IMR-90 (cell line): ENCODE measurements at regions not wholly inside any gene's neighbourhood (a gene's known extent, or its start where the extent isn't known, plus 50 kb on each side); places are given as distances from the start of the nearest gene placed in this dataset.

Experiments used
- ATAC-seq: fragments of 200-7000 bp; cut with Tn5 transposase; 2 replicates; pipeline ENCODE4 v1.9.1; 2020; ENCODE audit warnings: low read depth, mild to moderate bottlenecking, moderate library complexity
- BruUV-seq: library from RNA; stranded (reverse); fragments of 400-500 nt; replicated peaks from 2 replicates; lab custom pipeline; 2021; lab: Mats Ljungman, UMichigan
- CTCF ChIA-PET: fragments of 300-600 bp; formaldehyde crosslinking; extraction: SDS; loops from one replicate; lab custom pipeline; 2021; ENCODE audit warnings: antibody characterized with exemption; lab: Yijun Ruan, JAX
- POLR2A ChIA-PET: fragments of 300-600 bp; sonication (Branson Sonifier 250); formaldehyde crosslinking; loops from one replicate; lab custom pipeline; 2022; ENCODE audit warnings: antibody characterized with exemption; ENCODE audit not compliant: unreplicated experiment; lab: Charles Lee
- DNase-seq: peaks from one replicate; pipeline ENCODE4 v3.0.0; 2013
- H2AFZ ChIP-seq: replicated peaks from 2 replicates; pipeline ENCODE3; 2013; ENCODE audit warnings: low read length, mild to moderate bottlenecking; ENCODE audit not compliant: poor library complexity
- H2AK5ac ChIP-seq: 2 replicates; pipeline ENCODE4 v1.6.1; 2013; ENCODE audit warnings: low read depth, low read length, inconsistent platforms
- H2AK9ac ChIP-seq: replicated peaks from 2 replicates; pipeline ENCODE3; 2013; ENCODE audit warnings: mild to moderate bottlenecking, low read depth, low read length, moderate library complexity; ENCODE audit not compliant: poor library complexity
- H2BK120ac ChIP-seq: 2 replicates; pipeline ENCODE4 v1.6.1; 2013; ENCODE audit warnings: low read depth, low read length, inconsistent platforms
- H2BK15ac ChIP-seq: 3 replicates; pipeline ENCODE4 v1.6.1; 2013; ENCODE audit warnings: low read depth, low read length, inconsistent platforms
- H2BK20ac ChIP-seq: 2 replicates; pipeline ENCODE4 v1.6.1; 2013; ENCODE audit warnings: low read depth, mild to moderate bottlenecking, inconsistent platforms, low read length, moderate library complexity
- H2BK5ac ChIP-seq: 2 replicates; pipeline ENCODE4 v1.6.1; 2013; ENCODE audit warnings: mild to moderate bottlenecking, low read depth, low read length, inconsistent platforms; ENCODE audit not compliant: poor library complexity, severe bottlenecking
- H3K14ac ChIP-seq: replicated peaks from 2 replicates; pipeline ENCODE4 v1.6.1; 2013; ENCODE audit warnings: low read depth, low read length, inconsistent platforms
- H3K18ac ChIP-seq: 2 replicates; pipeline ENCODE4 v1.6.1; 2013; ENCODE audit warnings: low read depth, low read length, control low read depth
- H3K23ac ChIP-seq: 2 replicates; pipeline ENCODE4 v1.6.1; 2013; ENCODE audit warnings: low read depth, low read length, inconsistent platforms
- H3K27ac ChIP-seq: 2 replicates; pipeline ENCODE4 v1.5.1; 2013; ENCODE audit warnings: mild to moderate bottlenecking, control low read depth, low read length; ENCODE audit not compliant: insufficient read depth
- H3K27me3 ChIP-seq: 2 replicates; pipeline ENCODE4 v1.6.1; 2013; ENCODE audit warnings: low read length; ENCODE audit not compliant: control insufficient read depth, insufficient read depth
- H3K36me3 ChIP-seq: 2 replicates; pipeline ENCODE4 v1.6.1; 2013; ENCODE audit warnings: low read length, mixed read lengths; ENCODE audit not compliant: control insufficient read depth, insufficient read depth
- H3K4ac ChIP-seq: 2 replicates; pipeline ENCODE4 v1.6.1; 2013; ENCODE audit warnings: low read depth, low read length, inconsistent platforms
- H3K4me1 ChIP-seq: 2 replicates; pipeline ENCODE4 v1.6.1; 2013; ENCODE audit warnings: low read length, mixed read lengths; ENCODE audit not compliant: control insufficient read depth, insufficient read depth
- H3K4me2 ChIP-seq: 2 replicates; pipeline ENCODE4 v1.6.1; 2013; ENCODE audit warnings: low read depth, mild to moderate bottlenecking, control low read depth, low read length, moderate library complexity
- H3K4me3 ChIP-seq: 2 replicates; pipeline ENCODE4 v1.5.1; 2013; ENCODE audit warnings: low read depth, mild to moderate bottlenecking, control low read depth, low read length, moderate library complexity; ENCODE audit not compliant: insufficient read depth
- H3K56ac ChIP-seq: 2 replicates; pipeline ENCODE4 v1.6.1; 2013; ENCODE audit warnings: low read length, inconsistent platforms; ENCODE audit not compliant: insufficient read depth; ENCODE audit errors: extremely low read depth
- H3K79me1 ChIP-seq, 2 experiments: 2 replicates each; pipeline ENCODE4 v1.6.1; 2013; ENCODE audit warnings: low read length in 2 of 2, inconsistent platforms in 1 of 2, low read depth in 1 of 2
- H3K9ac ChIP-seq: 2 replicates; pipeline ENCODE4 v1.6.1; 2013; ENCODE audit warnings: low read depth, low read length, control low read depth
- H3K9me1 ChIP-seq: 2 replicates; pipeline ENCODE4 v1.6.1; 2013; ENCODE audit warnings: low read length, inconsistent platforms; ENCODE audit not compliant: insufficient read depth
- H3K9me3 ChIP-seq: 2 replicates; pipeline ENCODE4 v1.6.1; 2013; ENCODE audit warnings: low read length; ENCODE audit not compliant: control insufficient read depth, insufficient read depth
- H4K20me1 ChIP-seq: 2 replicates; pipeline ENCODE4 v1.6.1; 2013; ENCODE audit warnings: low read length, inconsistent platforms; ENCODE audit not compliant: insufficient read depth
- H4K5ac ChIP-seq: 2 replicates; pipeline ENCODE4 v1.6.1; 2013; ENCODE audit warnings: mild to moderate bottlenecking, low read depth, low read length, control low read depth
- H4K8ac ChIP-seq, 2 experiments: 2 replicates each; pipeline ENCODE4 v1.6.1; 2013; ENCODE audit warnings: low read depth in 2 of 2, low read length in 2 of 2, control low read depth in 1 of 2, inconsistent platforms in 1 of 2
- H4K91ac ChIP-seq: 2 replicates; pipeline ENCODE4 v1.6.1; 2013; ENCODE audit warnings: low read depth, low read length, inconsistent platforms; ENCODE audit not compliant: insufficient read depth
- BHLHE40 ChIP-seq: fragments of 150-350 bp; IDR thresholded peaks from 2 replicates; pipeline ENCODE4 v1.6.1; 2016; ENCODE audit warnings: mild to moderate bottlenecking, low read depth, low read length
- CEBPB ChIP-seq: IDR thresholded peaks from 2 replicates; pipeline ENCODE4 v1.6.1; 2012; ENCODE audit warnings: low read depth, low read length, improper control_type of control experiment
- CHD1 ChIP-seq: IDR thresholded peaks from 2 replicates; pipeline ENCODE4 v1.6.1; 2012; ENCODE audit warnings: low read depth, low read length, improper control_type of control experiment
- CTCF ChIP-seq: conservative IDR thresholded peaks from 2 replicates; pipeline ENCODE4 v1.5.1; 2012; ENCODE audit warnings: mild to moderate bottlenecking, low read depth, low read length, improper control_type of control experiment
- ELK1 ChIP-seq: fragments of 150-350 bp; IDR thresholded peaks from 2 replicates; pipeline ENCODE4 v1.6.1; 2016; ENCODE audit warnings: low read depth, mild to moderate bottlenecking, low read length, moderate library complexity, borderline replicate concordance
- FOS ChIP-seq: fragments of 150-350 bp; IDR thresholded peaks from 2 replicates; pipeline ENCODE4 v1.6.1; 2016; ENCODE audit warnings: low read depth, low read length
- MAZ ChIP-seq: IDR thresholded peaks from 2 replicates; pipeline ENCODE4 v1.6.1; 2012; ENCODE audit warnings: low read depth, mild to moderate bottlenecking, low read length, improper control_type of control experiment, moderate library complexity, borderline replicate concordance
- NFE2L2 ChIP-seq: fragments of 150-350 bp; IDR thresholded peaks from 2 replicates; pipeline ENCODE4 v1.6.1; 2016; ENCODE audit warnings: low read depth, mild to moderate bottlenecking, low read length
- POLR2A ChIP-seq: IDR thresholded peaks from 2 replicates; pipeline ENCODE4 v1.6.1; 2012; ENCODE audit warnings: mild to moderate bottlenecking, low read depth, low read length
- RAD21 ChIP-seq: IDR thresholded peaks from 2 replicates; pipeline ENCODE4 v1.6.1; 2012; ENCODE audit warnings: low read length, improper control_type of control experiment
- RFX5 ChIP-seq: IDR thresholded peaks from 2 replicates; pipeline ENCODE4 v1.8.0; 2012; ENCODE audit warnings: low read depth, mild to moderate bottlenecking, low read length, moderate library complexity
- USF2 ChIP-seq: fragments of 150-350 bp; IDR thresholded peaks from 2 replicates; pipeline ENCODE4 v1.6.1; 2017; ENCODE audit warnings: mild to moderate bottlenecking, antibody characterized with exemption, low read length, low read depth
- WGBS, 2 experiments: methylation state at CpG; one replicate each; pipeline versions ENCODE4 v1.1.5 to v1.1.7; 2013; ENCODE audit warnings: missing lambda C conversion rate in 2 of 2; ENCODE audit not compliant: insufficient read length in 1 of 2; ENCODE audit errors: extremely low coverage in 2 of 2; 5-methylcytosine and 5-hydroxymethylcytosine counted together
- dilution Hi-C: fragments of 300-500 bp; cut with HindIII; formaldehyde crosslinking; loops from one replicate; pipeline ENCODE4 v1.14.3; 2018; ENCODE audit warnings: low sequenced_read_pairs; ENCODE audit not compliant: unreplicated experiment
- in situ Hi-C: fragments of 300-500 bp; cut with MboI; formaldehyde crosslinking; loops from 3 replicates; pipeline ENCODE4 v1.14.3; 2019; ENCODE audit warnings: low sequenced_read_pairs, inconsistent platforms, mixed read lengths
- intact Hi-C: fragments of 100-400 bp; cut with micrococcal nuclease; formaldehyde crosslinking; loops from 2 replicates; pipeline ENCODE4 v1.10.0; 2022

- Histone ChIP-seq H2BK20ac (no peak overlapping the region), H3K56ac (no peak overlapping the region), H3K9me3 (no peaks in the 10 kb centered on the region), H3K36me3 (no peaks in the 10 kb centered on the region), H3K23ac (no peak overlapping the region), H4K8ac (no peak overlapping the region), H2BK5ac (no peak overlapping the region), H3K9me1 (no peaks in the 10 kb centered on the region), H3K27me3 (no peaks in the 10 kb centered on the region), H4K91ac (no peak overlapping the region), H4K5ac (no peak overlapping the region), H3K9ac (no peak overlapping the region), H3K14ac (no peak overlapping the region), H3K27ac (no peak overlapping the region), H3K4me3 (no peak overlapping the region), H3K18ac (no peak overlapping the region), H2AK5ac (no peak overlapping the region), H2BK15ac (no peak overlapping the region), H3K4ac (no peak overlapping the region), H3K4me1 (no peaks in the 10 kb centered on the region), H4K20me1 (no peaks in the 10 kb centered on the region), H2BK120ac (no peak overlapping the region), H3K4me2 (no peak overlapping the region), H2AFZ (no peak overlapping the region), H2AK9ac (no peak overlapping the region), H3K79me1 (no peaks in the 10 kb centered on the region)
- intact Hi-C loops, result no loop called here
- no peak for TF ChIP-seq MAZ
- no peak for TF ChIP-seq BHLHE40
- TF ChIP-seq CTCF, result no peak
- no peak for TF ChIP-seq CHD1
- no peak for TF ChIP-seq POLR2A
- TF ChIP-seq RFX5, result no peak
- TF ChIP-seq RAD21, result no peak
- TF ChIP-seq NFE2L2, result no peak
- TF ChIP-seq ELK1, result no peak
- no peak for TF ChIP-seq FOS
- no peak for TF ChIP-seq CEBPB
- TF ChIP-seq USF2, result no peak
- DNase-seq (no peak), ATAC-seq (no peak)
- ChIA-PET CTCF (no interaction called here), POLR2A (no interaction called here)
- no TSS peak for BruUV-seq
- dilution Hi-C loops, result no loop called here
- in situ Hi-C loops, result no loop called here
- WGBS, 2 experiments, result no CpG with 5 or more reads among the region's 2 CpGs
Observed at GRCh38 chr6:93751969-93752368, 332.6 kb upstream of the EPHA7 start.
